Activated naive CD4-positive, alpha-beta T cell treated with Interleukin-2 at 50 U/mL for 16 hours (primary cell): ENCODE measurements at regions not wholly inside any gene's neighbourhood (a gene's known extent, or its start where the extent isn't known, plus 50 kb on each side); places are given as distances from the start of the nearest gene placed in this dataset.

Source experiments
- DNase-seq: peaks from one replicate; pipeline ENCODE4 v3.0.0-alpha.2; 2020

DNA sequence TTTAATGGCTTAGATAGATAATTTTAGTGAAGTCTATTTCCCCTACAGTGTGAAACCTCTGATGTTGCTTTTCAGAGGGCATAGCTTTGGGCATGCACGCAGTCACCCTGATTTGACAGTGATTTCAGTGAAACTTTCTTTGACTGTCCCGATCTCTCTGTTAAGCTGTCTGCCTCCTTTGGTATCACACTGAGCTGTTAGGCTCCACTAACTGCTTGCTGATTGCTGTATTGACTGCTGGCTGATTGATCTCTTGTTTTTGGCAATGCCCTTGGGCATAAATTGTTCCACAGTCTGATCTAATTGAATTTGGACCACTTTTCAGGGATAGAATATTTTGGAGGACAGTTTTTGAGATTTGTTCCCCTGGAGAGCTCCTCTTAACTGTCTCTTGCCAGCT, 68.5 kb upstream of the CCDC54 start:
- no peak for DNase-seq

DNA sequence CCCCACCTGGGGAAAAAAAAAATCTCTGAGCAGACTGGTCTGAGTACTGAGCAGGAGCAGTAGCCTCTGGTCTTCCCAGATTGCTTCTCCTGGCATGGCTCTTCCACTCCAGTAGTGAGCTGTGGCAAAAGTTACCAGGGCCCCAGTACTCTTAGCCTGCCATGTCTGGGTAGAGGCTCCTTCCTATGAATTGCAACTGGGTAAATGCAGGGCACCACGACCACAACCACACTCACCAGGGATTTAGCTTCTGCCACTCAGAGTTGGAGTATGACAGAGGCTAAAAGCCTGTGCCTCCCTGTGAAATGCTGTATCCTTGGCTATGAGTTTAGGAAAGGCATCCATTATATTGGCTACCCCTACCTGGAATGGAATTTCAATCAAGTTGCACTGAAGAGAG, 67.9 kb upstream of the CCDC54 start:
- DNase-seq = no peak

DNA sequence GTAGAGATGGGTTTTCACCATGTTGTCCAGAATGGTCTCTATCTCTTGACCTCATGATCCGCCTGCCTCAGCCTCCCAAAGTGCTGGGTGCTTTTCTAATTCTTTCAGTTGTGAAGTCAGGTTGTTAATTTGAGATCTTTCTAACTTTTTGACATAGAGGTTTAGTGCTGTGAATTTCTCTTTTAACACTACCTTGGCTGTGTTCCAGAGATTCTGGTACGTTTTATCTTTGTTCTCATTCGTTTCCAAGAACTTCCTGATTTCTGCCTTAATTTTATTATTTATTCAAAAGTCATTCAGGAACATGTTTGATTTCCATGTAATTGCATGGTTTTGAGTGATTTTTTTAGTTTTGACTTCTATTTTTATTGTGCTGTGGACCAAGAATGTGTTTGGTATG, 63.5 kb upstream of the CCDC54 start:
- no peak for DNase-seq

DNA sequence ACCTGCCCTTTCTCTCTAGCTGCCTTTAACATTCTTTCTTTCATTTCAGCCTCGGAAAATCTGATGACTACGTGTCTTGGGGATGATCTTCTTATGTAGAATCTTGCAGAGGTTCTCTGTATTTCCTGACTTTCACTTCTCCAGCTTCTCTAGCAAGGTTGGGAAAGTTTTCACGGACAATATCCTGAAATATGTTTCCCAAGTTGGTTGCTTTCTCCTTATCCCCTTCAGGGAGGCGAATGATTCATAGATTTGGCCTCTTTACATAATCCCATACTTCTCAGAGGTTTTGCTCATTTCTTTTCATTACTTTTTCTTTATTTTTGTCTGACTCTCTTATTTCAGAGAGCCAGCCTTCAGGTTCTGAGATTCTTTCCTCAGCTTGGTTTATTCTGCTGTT, 62.1 kb upstream of the CCDC54 start:
- no peak for DNase-seq

DNA sequence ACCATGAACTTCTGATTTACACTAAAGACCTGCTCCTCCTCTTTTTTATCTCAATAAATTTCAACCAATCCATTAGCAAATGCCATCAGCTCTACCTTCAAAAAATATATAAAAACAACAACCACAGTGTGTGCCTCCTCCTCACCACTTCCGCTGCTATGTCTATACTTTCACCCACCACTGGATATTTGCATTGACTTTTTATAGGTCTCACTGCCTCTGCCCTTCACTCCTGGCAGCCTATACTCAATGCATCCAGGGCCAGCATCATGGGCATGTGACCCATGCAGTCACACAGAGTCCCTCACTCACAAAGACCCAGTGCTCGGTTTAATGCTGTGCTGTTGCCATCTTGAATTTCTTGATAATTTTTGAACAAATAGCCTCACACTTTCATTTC, 53.5 kb upstream of the CCDC54 start:
- DNase-seq = no peak

DNA sequence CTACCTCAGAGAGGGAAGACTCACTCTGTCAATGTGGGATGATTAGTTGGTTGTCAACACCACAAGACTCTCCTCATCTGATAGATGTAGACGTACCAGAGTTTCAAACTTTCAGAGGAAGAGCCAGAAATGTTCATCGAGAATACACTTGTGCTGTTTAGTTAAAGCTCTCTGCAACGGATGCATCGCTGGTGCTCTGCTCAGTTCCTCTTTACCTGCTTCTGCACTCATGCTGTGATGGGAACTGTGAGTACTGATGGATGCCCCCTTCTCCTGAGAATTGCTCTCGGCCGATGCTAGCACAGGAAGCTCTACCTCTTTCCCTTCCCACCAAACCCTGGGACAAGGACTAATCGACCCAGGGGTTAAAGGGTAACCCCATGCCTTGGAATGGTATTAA, 51.8 kb upstream of the CCDC54 start:
- DNase-seq = no peak
